ENCODE measurements at regions not wholly inside any gene's neighbourhood (a gene's known extent, or its start where the extent isn't known, plus 50 kb on each side); places are given as distances from the start of the nearest gene placed in this dataset.
"Not testable (repeated sequence)": the region's sequence is repeated elsewhere in the genome, so short reads cannot be mapped to it uniquely, and the experiment has no call there.

DNA sequence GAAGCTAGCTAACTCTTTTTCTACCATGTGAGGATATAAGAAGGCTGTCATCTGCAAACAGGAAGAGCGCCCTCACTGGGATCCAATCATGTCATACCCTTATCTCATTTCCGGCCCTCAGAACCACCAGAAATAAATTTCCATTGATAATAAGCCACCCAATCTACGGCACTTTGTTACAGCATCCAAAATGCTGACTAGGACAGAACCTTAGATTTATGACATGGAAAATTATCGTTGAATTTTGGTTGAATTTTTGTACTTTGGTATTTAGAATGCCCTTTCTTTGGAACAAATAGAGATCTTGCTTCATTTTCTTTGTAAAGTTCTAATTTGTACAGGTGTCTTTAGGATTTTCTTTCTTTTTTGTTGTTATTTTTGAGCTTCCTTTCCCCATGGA is 53.3 kb upstream of the CYLC2 start:
- peaks cover 4% of the 10 kb centered on the region; the same call in 1 of the 2 replicates for H3K9me3 ChIP-seq (ENCODE audit: control insufficient read depth, insufficient read depth, low read depth, low read length)
- no peaks in the 10 kb centered on the region for H3K27me3 ChIP-seq (ENCODE audit: control insufficient read depth, insufficient read depth, low read length)
- H3K27ac ChIP-seq (ENCODE audit: low read depth, low read length), result no peak overlapping the region
- H3K36me3 ChIP-seq (ENCODE audit: control insufficient read depth, insufficient read depth, low read length), result no peaks in the 10 kb centered on the region
- no peak overlapping the region for H3K4me3 ChIP-seq (ENCODE audit: low read depth, low read length)
- no peaks in the 10 kb centered on the region for H3K4me1 ChIP-seq (ENCODE audit: control insufficient read depth, insufficient read depth, low read length)
- no peak overlapping the region for H3K9ac ChIP-seq (ENCODE audit: low read length)

DNA sequence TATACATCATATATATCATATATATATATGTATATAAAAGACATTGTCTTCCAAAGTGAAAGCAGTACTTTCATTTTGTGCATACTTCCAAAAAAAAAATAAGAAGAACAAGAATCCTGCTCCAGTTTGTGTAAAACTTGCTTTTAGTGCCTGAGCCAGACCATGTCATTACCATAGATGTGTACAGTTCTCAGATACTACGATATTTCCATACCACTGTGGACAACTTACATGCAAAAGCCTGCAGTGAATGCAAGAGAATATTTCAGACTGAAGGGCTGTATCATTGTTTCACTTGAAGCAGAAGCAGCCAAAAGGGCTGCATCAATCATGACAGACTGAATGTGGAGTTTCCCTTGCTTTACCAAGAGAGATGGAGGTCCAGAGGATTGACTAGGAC is 72.6 kb upstream of the CYLC2 start:
- Histone ChIP-seq H3K27me3 (ENCODE audit: control insufficient read depth, insufficient read depth, low read length) (no peaks in the 10 kb centered on the region), H3K27ac (ENCODE audit: low read depth, low read length) (no peak overlapping the region), H3K36me3 (ENCODE audit: control insufficient read depth, insufficient read depth, low read length) (no peaks in the 10 kb centered on the region), H3K9me3 (ENCODE audit: control insufficient read depth, insufficient read depth, low read depth, low read length) (no peaks in the 10 kb centered on the region), H3K4me1 (ENCODE audit: control insufficient read depth, insufficient read depth, low read length) (no peaks in the 10 kb centered on the region), H3K9ac (ENCODE audit: low read length) (no peak overlapping the region), H3K4me3 (ENCODE audit: low read depth, low read length) (no peak overlapping the region)

DNA sequence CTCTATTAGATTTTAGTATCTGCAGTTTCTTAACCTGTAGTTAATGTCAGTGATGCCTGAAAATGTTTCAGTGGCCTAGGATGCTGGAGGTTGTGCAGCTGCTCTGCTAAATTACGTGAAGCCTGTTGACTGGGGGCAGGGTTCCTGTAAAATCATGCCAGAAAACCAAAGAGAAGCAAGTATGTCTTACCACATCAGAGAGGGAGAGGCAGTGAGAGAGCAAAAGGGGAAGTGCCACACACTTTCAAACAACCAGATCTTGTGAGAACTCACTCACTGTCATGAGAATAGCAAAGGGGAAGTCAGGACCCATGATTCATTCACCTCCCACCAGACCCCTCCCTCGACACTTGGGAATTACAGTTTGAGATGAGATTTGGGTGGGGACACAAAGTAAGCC is 83.9 kb upstream of the CYLC2 start:
- Histone ChIP-seq H3K4me1 (ENCODE audit: control insufficient read depth, insufficient read depth, low read length) (no peaks in the 10 kb centered on the region), H3K27me3 (ENCODE audit: control insufficient read depth, insufficient read depth, low read length) (no peaks in the 10 kb centered on the region), H3K27ac (ENCODE audit: low read depth, low read length) (no peak overlapping the region), H3K4me3 (ENCODE audit: low read depth, low read length) (no peak overlapping the region), H3K9me3 (ENCODE audit: control insufficient read depth, insufficient read depth, low read depth, low read length) (no peaks in the 10 kb centered on the region), H3K36me3 (ENCODE audit: control insufficient read depth, insufficient read depth, low read length) (no peaks in the 10 kb centered on the region), H3K9ac (ENCODE audit: low read length) (no peak overlapping the region)

DNA sequence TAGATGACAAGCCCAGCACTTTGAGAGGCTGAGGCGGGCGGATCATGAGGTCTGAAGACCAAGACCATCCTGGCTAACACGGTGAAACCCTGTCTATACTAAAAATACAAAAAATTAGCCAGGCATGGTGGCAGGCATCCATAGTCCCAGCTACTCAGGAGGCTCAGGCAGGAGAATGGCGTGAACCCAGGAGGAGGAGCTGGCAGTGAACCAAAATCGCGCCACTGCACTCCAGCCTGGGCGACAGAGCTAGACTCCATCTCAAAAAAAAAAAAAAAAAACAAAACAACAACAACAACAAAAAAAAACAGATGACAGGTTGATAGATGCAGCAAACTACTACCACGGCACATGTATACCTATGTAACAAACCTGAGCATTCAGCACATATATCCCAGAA is 89.3 kb upstream of the CYLC2 start:
- H3K4me3 ChIP-seq (ENCODE audit: low read depth, low read length); H3K27me3 ChIP-seq (ENCODE audit: control insufficient read depth, insufficient read depth, low read length); H3K36me3 ChIP-seq (ENCODE audit: control insufficient read depth, insufficient read depth, low read length); H3K9me3 ChIP-seq (ENCODE audit: control insufficient read depth, insufficient read depth, low read depth, low read length); H3K4me1 ChIP-seq (ENCODE audit: control insufficient read depth, insufficient read depth, low read length); H3K27ac ChIP-seq (ENCODE audit: low read depth, low read length); H3K9ac ChIP-seq (ENCODE audit: low read length): not testable (repeated sequence)

DNA sequence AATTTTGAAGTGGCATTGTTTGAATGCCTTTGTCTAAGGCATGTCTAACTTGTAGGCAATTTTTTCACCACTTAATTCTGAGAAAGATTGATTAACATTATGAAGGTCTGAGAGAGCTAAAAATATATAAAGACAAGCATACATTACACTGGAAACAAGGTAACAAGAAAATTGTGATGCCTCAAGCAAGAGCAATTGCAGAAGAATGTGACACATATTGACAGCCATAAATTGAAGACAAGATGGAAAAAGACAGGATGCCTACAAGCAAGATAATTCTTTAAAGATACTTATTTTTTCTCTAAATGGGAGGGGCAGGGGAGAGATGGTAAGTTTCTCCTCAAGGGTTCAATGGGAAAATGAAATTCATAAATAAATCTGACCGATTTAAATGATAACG is 103.1 kb upstream of the CYLC2 start:
- H3K36me3 ChIP-seq (ENCODE audit: control insufficient read depth, insufficient read depth, low read length), result no peaks in the 10 kb centered on the region
- H3K4me1 ChIP-seq (ENCODE audit: control insufficient read depth, insufficient read depth, low read length), result no peaks in the 10 kb centered on the region
- no peak overlapping the region for H3K4me3 ChIP-seq (ENCODE audit: low read depth, low read length)
- no peaks in the 10 kb centered on the region for H3K27me3 ChIP-seq (ENCODE audit: control insufficient read depth, insufficient read depth, low read length)
- no peaks in the 10 kb centered on the region for H3K9me3 ChIP-seq (ENCODE audit: control insufficient read depth, insufficient read depth, low read depth, low read length)
- H3K9ac ChIP-seq (ENCODE audit: low read length), result no peak overlapping the region
- no peak overlapping the region for H3K27ac ChIP-seq (ENCODE audit: low read depth, low read length)

DNA sequence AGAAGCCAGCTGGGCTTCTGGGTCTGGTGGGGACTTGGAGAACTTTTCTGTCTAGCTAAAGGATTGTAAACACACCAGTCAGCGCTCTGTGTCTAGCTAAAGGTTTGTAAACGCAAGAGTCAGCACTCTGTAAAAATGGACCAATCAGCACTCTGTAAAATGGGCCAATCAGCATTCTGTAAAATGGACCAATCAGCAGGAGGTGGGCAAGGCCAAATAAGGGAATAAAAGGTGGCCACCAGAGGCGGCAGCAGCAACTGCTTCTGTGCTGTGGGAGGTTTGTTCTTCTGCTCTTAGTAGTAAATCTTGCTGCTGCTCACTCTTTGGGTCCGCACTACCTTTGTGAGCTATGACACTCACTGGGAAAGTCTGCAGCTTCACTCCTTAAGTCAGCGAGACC is 106.4 kb upstream of the CYLC2 start:
- H3K27me3 ChIP-seq (ENCODE audit: control insufficient read depth, insufficient read depth, low read length); H3K36me3 ChIP-seq (ENCODE audit: control insufficient read depth, insufficient read depth, low read length); H3K4me1 ChIP-seq (ENCODE audit: control insufficient read depth, insufficient read depth, low read length); H3K9ac ChIP-seq (ENCODE audit: low read length); H3K27ac ChIP-seq (ENCODE audit: low read depth, low read length); H3K4me3 ChIP-seq (ENCODE audit: low read depth, low read length); H3K9me3 ChIP-seq (ENCODE audit: control insufficient read depth, insufficient read depth, low read depth, low read length): not testable (repeated sequence)

DNA sequence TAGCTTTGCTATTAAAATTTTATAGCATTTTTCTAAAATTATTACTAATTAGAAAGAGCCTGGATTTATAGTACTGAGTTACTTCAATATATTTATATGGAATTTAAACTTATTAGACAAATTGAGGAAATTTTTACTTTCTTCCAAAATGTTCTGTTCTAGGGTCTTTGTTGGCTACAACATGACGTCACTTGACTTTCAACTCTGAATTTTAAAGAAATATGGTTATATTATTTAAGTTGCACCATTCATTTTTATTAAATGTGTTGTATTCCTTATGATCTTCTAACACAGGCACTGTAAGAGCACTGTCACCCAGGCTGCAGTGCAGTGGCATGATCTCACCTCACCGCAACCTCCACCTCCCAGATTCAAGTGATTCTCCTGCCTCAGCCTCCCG is 119.4 kb upstream of the CYLC2 start:
- Histone ChIP-seq H3K27ac (ENCODE audit: low read depth, low read length) (no peak overlapping the region), H3K9ac (ENCODE audit: low read length) (no peak overlapping the region)

DNA sequence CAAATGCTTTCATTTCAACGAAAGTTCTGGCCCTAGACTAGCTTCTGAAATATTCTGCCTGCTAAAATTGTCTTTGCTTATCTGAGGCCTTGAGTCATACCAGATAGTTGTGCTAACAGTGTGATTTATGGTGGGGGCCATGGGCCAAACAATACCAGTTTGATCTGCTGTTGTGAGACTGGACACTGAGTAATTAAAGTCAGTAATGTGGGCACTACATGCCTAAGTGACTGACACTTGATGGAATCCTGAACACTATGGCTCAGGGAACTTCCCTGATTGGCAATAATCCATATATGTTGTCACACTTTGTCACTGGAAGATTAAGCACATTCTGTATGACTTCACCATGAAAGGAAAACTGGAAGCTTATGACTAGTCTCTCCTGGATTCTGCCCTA is 127.6 kb upstream of the CYLC2 start:
- Histone ChIP-seq H3K27me3 (ENCODE audit: control insufficient read depth, insufficient read depth, low read length) (no peaks in the 10 kb centered on the region), H3K4me1 (ENCODE audit: control insufficient read depth, insufficient read depth, low read length) (no peaks in the 10 kb centered on the region), H3K9me3 (ENCODE audit: control insufficient read depth, insufficient read depth, low read depth, low read length) (no peaks in the 10 kb centered on the region), H3K27ac (ENCODE audit: low read depth, low read length) (no peak overlapping the region), H3K36me3 (ENCODE audit: control insufficient read depth, insufficient read depth, low read length) (no peaks in the 10 kb centered on the region), H3K9ac (ENCODE audit: low read length) (no peak overlapping the region), H3K4me3 (ENCODE audit: low read depth, low read length) (no peak overlapping the region)

More for the DNA sequence above, 119.4 kb upstream of the CYLC2 start:
- H3K9me3 ChIP-seq (ENCODE audit: control insufficient read depth, insufficient read depth, low read depth, low read length), result no peaks in the 10 kb centered on the region
- H3K36me3 ChIP-seq (ENCODE audit: control insufficient read depth, insufficient read depth, low read length), result no peaks in the 10 kb centered on the region
- H3K27me3 ChIP-seq (ENCODE audit: control insufficient read depth, insufficient read depth, low read length), result no peaks in the 10 kb centered on the region
- H3K4me3 ChIP-seq (ENCODE audit: low read depth, low read length), result no peak overlapping the region
- no peaks in the 10 kb centered on the region for H3K4me1 ChIP-seq (ENCODE audit: control insufficient read depth, insufficient read depth, low read length)

DNA sequence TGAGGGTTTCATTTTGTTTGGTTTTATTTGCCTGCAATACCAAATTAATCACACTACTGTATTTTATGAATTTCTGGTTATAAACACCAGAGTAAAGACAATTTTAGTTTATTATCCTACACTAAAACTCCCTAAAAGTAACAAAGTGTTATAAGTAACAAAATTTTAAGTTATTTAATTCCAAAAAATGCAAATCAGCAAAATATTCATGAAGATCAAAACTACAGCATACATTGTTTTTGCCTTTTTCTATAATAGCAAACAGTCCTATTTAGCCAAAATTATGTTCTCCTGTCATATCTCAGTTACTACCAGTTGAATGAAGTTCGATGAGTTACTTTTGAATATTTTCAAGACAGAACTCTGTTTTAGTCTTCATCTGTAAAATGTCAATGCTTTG is 132.7 kb upstream of the CYLC2 start:
- Histone ChIP-seq H3K4me3 (ENCODE audit: low read depth, low read length) (no peak overlapping the region), H3K9me3 (ENCODE audit: control insufficient read depth, insufficient read depth, low read depth, low read length) (no peaks in the 10 kb centered on the region), H3K9ac (ENCODE audit: low read length) (no peak overlapping the region), H3K36me3 (ENCODE audit: control insufficient read depth, insufficient read depth, low read length) (no peaks in the 10 kb centered on the region), H3K27ac (ENCODE audit: low read depth, low read length) (no peak overlapping the region), H3K27me3 (ENCODE audit: control insufficient read depth, insufficient read depth, low read length) (no peaks in the 10 kb centered on the region), H3K4me1 (ENCODE audit: control insufficient read depth, insufficient read depth, low read length) (no peaks in the 10 kb centered on the region)

DNA sequence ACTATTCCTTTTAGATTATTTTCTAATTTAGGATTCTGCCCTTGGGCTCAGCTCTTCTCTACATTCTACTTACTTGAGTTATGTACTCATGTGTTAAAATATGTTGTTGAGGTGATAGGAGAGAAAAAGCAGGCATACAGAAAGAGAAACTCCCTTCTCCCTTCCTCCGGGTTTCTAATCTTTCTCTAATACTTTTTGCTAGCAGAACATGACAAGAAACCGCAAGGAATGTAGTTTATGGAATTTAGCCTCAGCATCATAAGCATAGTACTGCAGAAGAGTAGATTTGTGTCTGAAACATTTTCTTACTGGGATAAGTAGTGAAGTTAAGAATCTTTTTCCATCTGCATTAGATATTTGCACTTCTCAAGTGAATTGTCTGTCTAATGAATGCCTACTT is 139.5 kb upstream of the CYLC2 start:
- Histone ChIP-seq H3K9ac (ENCODE audit: low read length) (no peak overlapping the region), H3K36me3 (ENCODE audit: control insufficient read depth, insufficient read depth, low read length) (no peaks in the 10 kb centered on the region), H3K4me3 (ENCODE audit: low read depth, low read length) (no peak overlapping the region), H3K4me1 (ENCODE audit: control insufficient read depth, insufficient read depth, low read length) (no peaks in the 10 kb centered on the region), H3K27ac (ENCODE audit: low read depth, low read length) (no peak overlapping the region), H3K27me3 (ENCODE audit: control insufficient read depth, insufficient read depth, low read length) (no peaks in the 10 kb centered on the region), H3K9me3 (ENCODE audit: control insufficient read depth, insufficient read depth, low read depth, low read length) (no peaks in the 10 kb centered on the region)

DNA sequence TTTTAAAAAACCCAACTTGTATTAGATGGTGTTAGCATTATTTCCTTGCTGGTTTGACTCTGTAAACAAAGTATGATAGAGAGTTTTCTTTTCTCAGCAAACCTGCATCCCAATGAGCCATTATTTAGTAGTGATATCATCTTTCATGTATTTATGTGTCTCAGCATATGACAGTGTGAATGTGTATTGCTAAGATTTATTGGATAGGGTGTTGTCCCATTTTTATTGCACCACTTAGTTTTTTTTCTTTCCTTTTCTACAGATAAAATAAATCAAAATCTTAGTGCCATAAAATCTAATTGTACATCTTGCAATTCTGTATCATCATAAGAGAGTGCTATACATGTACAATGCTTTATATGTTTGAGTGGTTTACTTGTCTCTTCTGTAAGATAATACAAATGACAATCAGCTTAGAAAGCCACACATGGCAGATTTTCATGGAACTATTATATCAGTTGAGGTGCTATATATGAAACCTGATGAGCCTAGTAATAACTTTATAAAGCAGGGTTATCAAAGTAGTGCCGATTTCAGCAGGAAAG is 149.2 kb upstream of the CYLC2 start:
- Histone ChIP-seq H3K9me3 (ENCODE audit: control insufficient read depth, insufficient read depth, low read depth, low read length) (no peaks in the 10 kb centered on the region), H3K9ac (ENCODE audit: low read length) (no peak overlapping the region), H3K27me3 (ENCODE audit: control insufficient read depth, insufficient read depth, low read length) (no peaks in the 10 kb centered on the region), H3K4me3 (ENCODE audit: low read depth, low read length) (no peak overlapping the region), H3K36me3 (ENCODE audit: control insufficient read depth, insufficient read depth, low read length) (no peaks in the 10 kb centered on the region), H3K27ac (ENCODE audit: low read depth, low read length) (no peak overlapping the region), H3K4me1 (ENCODE audit: control insufficient read depth, insufficient read depth, low read length) (no peaks in the 10 kb centered on the region)

DNA sequence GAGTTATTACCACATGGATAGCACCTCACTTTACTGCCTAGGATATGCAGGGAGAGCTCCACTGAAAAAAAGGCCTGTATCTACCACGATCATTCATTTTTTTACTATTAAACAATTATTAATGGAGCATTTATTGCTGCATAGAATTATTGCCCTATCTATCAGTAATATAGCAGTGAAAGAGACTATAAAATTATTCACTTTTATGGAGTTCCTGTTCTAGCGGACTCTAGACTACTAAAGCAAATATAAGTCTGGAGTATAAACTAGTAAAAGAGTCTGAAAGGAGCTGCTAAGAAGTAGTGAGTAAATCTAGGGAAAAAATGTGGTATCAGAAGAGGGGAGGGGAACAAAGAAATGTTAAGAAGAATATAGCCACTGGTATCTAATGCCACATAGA is 150.4 kb upstream of the CYLC2 start:
- Histone ChIP-seq H3K9me3 (ENCODE audit: control insufficient read depth, insufficient read depth, low read depth, low read length) (no peaks in the 10 kb centered on the region), H3K27ac (ENCODE audit: low read depth, low read length) (no peak overlapping the region)

More for the DNA sequence above, 150.4 kb upstream of the CYLC2 start:
- H3K27me3 ChIP-seq (ENCODE audit: control insufficient read depth, insufficient read depth, low read length), result no peaks in the 10 kb centered on the region
- H3K36me3 ChIP-seq (ENCODE audit: control insufficient read depth, insufficient read depth, low read length), result no peaks in the 10 kb centered on the region
- H3K4me1 ChIP-seq (ENCODE audit: control insufficient read depth, insufficient read depth, low read length), result no peaks in the 10 kb centered on the region
- no peak overlapping the region for H3K9ac ChIP-seq (ENCODE audit: low read length)
- H3K4me3 ChIP-seq (ENCODE audit: low read depth, low read length), result no peak overlapping the region
